RWPE1 (cell line): ENCODE measurements at regions not wholly inside any gene's neighbourhood (a gene's known extent, or its start where the extent isn't known, plus 50 kb on each side); places are given as distances from the start of the nearest gene placed in this dataset.

Experiments
- CTCF ChIA-PET: fragments of 350-600 bp; sonication (Branson Sonifier 250); formaldehyde crosslinking; extraction: SDS; loops from one replicate; lab custom pipeline; 2021; lab: Yijun Ruan, JAX
- POLR2A ChIA-PET: fragments of 400-600 bp; formaldehyde crosslinking; extraction: SDS; loops from one replicate; lab custom pipeline; 2020; ENCODE audit warnings: antibody characterized with exemption; ENCODE audit not compliant: low non-redundant PET; lab: Yijun Ruan, JAX
- DNase-seq: peaks from one replicate; pipeline ENCODE4 v3.0.0; 2012; ENCODE audit warnings: low spot score
- H3K27ac ChIP-seq: fragments of 450-650 bp; 2 replicates; pipeline ENCODE4 v1.5.1; 2017
- TF ChIP-seq, protein P1 (sequence below): fragments of 450-650 bp; conservative IDR thresholded peaks from 2 replicates; pipeline ENCODE4 v1.5.1; 2017; ENCODE audit warnings: low read depth, mild to moderate bottlenecking

DNA sequence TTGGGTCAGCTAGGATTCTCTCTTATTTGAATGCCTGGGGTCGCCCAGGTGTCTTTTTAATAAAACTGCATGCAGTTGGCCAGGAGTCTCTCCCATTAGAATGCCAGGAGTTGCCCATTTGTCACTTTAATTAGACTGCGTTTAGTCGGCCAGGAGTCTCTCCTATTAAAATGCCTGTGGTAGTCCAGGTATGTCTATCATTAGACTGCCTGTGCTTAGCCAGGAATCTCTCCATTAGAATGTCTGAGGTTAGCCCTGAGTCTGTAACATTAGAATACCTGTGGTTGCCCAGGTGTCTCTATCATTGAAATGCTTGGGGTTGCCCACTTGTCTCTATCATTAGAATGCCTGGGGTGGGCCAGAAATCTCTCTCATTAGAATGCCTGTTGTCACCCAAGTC lies 1470.9 kb downstream of the UQCRFS1 start:
- no peak for DNase-seq
- H3K27ac ChIP-seq: no peak overlapping the region
- CTCF ChIA-PET: no interaction called here
- TF ChIP-seq, protein P1, sequence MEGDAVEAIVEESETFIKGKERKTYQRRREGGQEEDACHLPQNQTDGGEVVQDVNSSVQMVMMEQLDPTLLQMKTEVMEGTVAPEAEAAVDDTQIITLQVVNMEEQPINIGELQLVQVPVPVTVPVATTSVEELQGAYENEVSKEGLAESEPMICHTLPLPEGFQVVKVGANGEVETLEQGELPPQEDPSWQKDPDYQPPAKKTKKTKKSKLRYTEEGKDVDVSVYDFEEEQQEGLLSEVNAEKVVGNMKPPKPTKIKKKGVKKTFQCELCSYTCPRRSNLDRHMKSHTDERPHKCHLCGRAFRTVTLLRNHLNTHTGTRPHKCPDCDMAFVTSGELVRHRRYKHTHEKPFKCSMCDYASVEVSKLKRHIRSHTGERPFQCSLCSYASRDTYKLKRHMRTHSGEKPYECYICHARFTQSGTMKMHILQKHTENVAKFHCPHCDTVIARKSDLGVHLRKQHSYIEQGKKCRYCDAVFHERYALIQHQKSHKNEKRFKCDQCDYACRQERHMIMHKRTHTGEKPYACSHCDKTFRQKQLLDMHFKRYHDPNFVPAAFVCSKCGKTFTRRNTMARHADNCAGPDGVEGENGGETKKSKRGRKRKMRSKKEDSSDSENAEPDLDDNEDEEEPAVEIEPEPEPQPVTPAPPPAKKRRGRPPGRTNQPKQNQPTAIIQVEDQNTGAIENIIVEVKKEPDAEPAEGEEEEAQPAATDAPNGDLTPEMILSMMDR: no peak
- POLR2A ChIA-PET: no interaction called here

DNA sequence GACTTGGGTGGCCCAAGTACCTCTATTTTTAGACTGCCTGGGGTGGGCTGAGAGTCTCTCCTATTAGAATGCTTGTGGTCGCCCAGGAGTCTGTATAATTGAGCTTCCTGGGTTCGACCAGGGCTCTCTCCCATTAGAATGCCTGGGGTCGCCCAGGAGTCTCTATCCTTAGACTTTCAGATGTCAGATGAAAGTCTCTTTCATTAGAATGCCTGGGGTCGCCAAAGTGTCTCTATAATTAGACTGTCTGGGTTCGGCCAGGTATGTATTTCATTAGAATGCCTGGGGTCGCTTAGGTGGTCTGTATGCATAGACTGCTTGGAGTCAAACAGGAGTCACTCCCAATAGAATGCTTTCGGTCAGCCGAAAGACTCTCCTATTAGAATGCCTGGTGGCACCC lies 1471.7 kb downstream of the UQCRFS1 start:
- no peak for DNase-seq
- POLR2A ChIA-PET: no interaction called here
- no peak overlapping the region for H3K27ac ChIP-seq
- TF ChIP-seq, protein P1: no peak
- CTCF ChIA-PET: no interaction called here

DNA sequence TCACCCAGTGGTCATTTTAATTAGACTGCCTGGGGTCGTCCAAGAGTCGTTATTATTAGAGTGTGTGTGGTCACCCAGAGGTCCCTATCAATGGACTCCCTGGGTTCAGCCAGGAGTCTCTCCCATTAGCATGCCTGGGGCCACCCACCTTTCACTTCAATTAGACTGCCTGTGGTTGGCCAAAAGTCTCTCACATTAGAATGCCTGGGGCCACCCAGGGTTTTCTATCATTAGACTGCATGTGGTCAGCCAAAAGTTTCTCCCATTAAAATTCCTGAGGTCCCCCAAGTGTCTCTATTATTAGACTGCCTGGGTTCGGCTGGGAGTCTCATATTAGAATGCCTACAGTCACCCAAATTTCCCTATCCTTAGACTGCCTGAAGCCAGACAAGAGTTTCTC lies 1472.6 kb downstream of the UQCRFS1 start:
- no peak overlapping the region for H3K27ac ChIP-seq
- no peak for DNase-seq
- TF ChIP-seq, protein P1: no peak
- ChIA-PET POLR2A (no interaction called here), CTCF (no interaction called here)

DNA sequence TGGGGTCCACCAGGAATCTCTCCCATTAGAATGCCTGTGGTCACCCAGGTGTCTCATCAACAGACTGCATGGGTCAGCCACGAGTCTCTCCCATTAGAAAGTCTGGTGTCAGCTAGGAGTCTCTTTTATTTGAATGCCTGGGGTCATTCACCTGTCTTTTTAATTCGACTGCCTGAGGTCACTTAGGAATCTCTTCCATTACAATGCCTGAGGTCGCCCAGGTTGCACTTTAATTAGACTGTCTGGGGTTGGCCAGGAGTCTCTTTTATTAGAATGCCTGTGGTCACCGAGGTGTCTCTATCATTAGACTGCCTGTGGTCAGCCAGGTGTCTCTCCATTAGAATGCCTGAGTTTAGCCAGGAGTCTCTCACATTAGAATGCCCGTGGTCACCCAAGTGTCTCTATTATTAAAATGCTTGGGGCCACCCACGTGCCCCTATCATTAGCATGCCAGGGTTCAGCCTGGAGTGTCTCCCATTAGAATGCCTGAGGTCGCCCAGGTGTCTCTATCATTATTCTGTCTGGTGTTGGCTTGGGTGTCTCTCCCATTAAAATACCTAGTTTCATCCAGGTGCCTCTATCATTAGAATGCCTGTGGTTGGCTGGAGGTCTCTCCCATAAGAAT lies 1474.3 kb downstream of the UQCRFS1 start:
- DNase-seq: no peak
- H3K27ac ChIP-seq: no peak overlapping the region
- ChIA-PET CTCF (no interaction called here), POLR2A (no interaction called here)
- TF ChIP-seq, protein P1: no peak

DNA sequence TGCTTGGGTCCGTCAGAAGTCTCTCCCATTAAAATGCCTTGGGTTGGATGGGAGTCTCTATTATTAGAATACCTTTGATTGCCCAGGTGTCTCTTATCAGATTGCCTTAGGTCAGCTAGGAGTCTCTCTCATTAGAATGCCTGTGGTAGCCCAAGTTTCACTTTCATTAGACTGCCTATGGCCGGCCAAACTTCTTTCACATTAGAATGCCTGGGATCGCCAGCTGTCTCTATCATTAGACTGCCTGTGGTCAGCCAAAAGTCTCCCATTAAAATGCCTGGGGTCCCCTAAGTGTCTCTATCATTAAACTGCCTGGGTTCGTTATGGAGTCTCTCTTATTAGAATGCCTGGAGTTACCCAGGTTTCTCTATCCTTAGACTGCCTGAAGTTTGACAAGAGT lies 1476.7 kb downstream of the UQCRFS1 start:
- ChIA-PET CTCF (no interaction called here), POLR2A (no interaction called here)
- no peak overlapping the region for H3K27ac ChIP-seq
- DNase-seq: no peak
- TF ChIP-seq, protein P1: no peak

DNA sequence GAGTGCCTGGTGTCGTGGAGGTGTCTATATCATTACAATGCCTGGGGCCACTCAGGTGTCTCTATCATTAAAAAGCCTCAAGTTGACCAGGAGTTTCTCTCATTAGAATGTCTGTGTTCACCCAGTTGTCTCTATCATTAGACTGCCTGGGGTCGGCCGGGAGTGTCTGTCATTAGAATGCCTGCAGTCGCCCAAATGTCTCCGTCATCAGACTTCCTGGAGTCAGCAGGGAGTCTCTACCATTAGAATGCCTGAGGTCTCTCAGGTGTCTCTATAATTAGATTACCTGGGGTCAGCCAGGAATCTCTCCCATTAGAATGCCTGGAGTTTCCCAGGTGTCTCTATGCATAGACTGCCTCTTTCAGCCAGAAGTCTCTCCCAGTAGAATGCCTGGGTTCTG lies 1477.6 kb downstream of the UQCRFS1 start:
- CTCF ChIA-PET: no interaction called here
- no peak overlapping the region for H3K27ac ChIP-seq
- TF ChIP-seq, protein P1: no peak
- no peak for DNase-seq
- POLR2A ChIA-PET: no interaction called here
